ENCODE measurements at regions not wholly inside any gene's neighbourhood (a gene's known extent, or its start where the extent isn't known, plus 50 kb on each side); places are given as distances from the start of the nearest gene placed in this dataset.
A peak's percentile ranks its signal among the peaks of the same experiment; 100 is the strongest.
"Not testable (repeated sequence)": the region's sequence is repeated elsewhere in the genome, so short reads cannot be mapped to it uniquely, and the experiment has no call there.

DNA sequence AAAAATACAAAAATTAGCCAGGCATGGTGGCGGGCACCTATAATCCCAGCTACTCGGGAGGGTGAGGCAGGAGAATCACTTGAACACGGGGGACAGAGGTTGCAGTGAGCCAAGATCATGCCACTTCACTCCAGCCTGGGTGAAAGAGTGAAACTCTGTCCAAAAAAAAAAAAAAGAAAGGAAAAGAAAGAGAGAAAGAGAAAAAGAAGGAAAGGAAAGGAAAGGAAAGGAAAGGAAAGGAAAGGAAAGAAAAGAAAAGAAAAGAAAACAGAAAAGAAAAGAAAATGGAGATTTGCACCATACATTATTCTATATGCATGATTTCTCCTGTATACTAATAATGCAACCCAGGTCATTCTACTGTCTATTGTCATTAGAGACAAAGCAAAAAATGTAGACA is 421.5 kb downstream of the PCDH19 start:
- not testable (repeated sequence) for DNase-seq (ENCODE audit: low spot score)

DNA sequence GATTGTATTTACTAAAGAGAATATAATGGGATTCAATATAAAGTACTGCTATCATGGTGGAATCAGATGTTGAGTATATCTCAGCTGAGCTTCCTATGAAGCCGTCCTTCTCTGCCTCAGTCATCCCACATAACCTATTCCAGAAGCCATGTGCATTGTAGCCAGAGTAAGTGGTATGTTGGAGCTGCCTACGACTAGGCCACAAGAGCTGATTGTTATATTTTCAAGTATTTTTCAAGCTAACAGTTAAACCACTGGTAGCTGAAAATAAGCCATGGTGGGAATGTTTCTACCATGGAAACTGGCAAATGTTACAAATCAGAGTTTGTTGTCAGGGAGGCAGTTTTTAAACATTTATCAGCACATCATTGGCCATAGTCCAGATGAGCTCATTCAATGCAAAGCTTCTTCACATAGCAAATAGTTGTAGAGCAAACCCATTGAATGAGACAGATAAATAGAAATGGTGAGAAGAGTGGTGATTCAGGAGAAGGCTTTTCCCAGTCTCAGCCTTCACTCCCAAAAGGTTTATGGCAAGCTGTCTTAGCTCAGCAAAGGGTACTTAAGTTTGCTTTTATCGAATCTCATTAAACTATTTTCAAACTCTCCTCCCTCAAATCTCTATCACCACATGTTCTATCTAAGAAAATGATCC is 436.4 kb downstream of the PCDH19 start:
- DNase-seq (ENCODE audit: low spot score) = no peak
- in situ Hi-C loops (cut with HindIII; ENCODE audit: low sequenced_read_pairs) = no loop called here

More for the DNA sequence above, 421.5 kb downstream of the PCDH19 start:
- in situ Hi-C loops (cut with HindIII; ENCODE audit: low sequenced_read_pairs) = not testable (repeated sequence)

DNA sequence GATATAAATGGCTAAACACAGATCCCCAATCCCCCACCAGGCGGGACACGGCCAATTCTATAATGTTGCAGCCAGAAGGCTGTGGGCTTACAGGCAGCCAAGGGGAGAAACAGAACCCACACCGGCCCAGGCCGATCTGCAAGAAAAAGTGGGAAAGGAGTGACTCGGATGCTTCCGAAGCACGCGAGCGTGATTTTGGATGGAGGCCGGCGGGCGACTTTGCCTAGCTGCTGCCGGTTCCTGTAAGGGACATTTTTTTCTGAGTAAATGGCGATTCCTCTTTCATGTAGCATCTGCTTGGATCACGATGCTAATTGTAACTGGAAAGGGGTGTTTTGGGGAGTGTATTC is 470.2 kb downstream of the PCDH19 start:
- no peak for DNase-seq (ENCODE audit: low spot score)
- in situ Hi-C loops (cut with HindIII; ENCODE audit: low sequenced_read_pairs) = no loop called here

DNA sequence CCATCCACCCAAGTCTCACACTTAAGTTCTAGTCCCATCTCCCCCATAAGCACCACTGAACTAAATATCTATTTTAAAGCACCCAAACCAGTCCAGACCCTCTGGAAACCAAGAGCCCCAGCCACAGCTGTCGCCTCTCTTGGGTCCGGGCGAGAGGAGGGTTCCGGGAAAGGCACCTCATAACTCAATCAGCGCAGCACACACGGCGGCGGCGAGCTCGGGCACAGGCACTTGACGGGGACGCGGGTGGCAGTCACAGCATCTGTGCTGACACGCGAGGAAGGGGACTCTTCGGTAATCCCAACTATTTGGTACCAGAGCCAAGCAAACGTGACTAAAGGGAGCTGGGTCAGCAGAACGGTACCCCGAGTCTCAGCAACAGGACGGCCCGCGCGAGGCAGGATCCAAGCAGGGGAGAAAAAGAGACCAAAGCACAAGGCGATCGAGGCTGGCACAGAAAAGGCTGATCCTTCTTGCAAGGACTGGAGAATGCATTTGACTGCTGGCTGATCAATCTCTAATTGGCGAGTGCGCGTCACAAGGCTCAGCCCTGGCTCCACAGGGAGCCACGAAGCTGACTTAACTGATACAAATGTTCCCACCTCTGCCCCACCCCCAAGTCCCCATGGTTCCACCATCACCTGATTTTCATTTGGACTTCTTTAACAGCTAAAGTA is 470.7 kb downstream of the PCDH19 start:
- in situ Hi-C loops (cut with HindIII; ENCODE audit: low sequenced_read_pairs); DNase-seq (ENCODE audit: low spot score): not testable (repeated sequence)

DNA sequence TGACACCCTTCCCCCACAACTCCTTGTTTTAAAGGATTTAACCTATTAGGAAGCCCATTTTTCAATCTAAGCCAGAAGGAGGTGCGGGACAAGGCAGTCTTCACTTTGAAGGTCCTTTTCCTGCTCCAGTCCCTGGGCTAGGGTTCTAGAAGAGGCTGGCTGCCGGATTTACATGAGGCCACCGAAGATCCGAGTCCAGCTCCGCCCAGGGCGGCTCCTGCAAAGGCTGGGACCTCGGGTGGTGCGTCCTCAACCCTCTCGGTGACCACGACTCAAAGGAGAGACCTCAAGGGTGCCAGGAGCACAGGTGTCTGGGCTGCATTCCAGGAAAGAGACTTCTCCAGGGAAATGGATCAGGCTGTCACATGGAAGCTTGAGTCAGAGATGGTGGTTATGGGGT is 471.6 kb downstream of the PCDH19 start:
- in situ Hi-C loops (cut with HindIII; ENCODE audit: low sequenced_read_pairs) = no loop called here

DNA sequence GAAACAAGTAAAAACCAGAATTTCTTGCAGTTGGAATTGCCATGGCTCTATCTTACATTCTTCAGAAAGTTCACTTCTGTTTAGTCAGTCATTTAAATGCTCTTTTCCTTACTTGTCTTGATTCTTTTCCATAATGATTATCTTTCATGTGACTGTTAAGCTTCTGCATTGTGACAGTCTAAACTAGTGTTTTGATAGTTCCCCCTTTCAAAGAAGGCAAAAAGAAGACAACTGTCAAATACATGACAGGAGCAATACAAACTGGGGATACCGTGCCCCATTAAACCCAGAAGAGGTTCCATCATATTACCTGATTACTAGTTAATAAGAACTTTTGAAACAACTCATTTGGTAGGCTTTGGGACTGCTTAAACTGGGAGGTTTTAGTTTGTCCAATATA is 476.2 kb downstream of the PCDH19 start:
- in situ Hi-C loops (cut with HindIII; ENCODE audit: low sequenced_read_pairs) = no loop called here
- DNase-seq (ENCODE audit: low spot score) = no peak

More for the DNA sequence above, 471.6 kb downstream of the PCDH19 start:
- no peak for DNase-seq (ENCODE audit: low spot score)

DNA sequence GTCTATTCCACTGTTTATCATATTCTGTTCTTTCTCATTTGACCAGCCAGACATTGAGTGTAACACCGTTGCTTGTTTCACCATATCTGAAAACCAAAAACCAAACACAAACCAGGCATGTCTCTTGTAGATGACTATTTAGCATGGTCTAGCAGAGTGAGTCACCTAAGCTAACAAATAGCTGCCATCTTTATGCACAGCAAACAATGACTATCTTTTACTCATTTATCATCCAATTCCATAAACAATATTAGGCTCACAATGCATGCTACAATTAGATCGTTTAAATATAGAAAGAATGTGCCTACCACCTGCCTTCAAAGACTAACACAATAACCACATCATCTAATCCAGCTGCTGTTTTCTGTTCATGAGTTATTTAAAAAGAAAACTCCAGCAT is 495.4 kb downstream of the PCDH19 start:
- in situ Hi-C loops (cut with HindIII; ENCODE audit: low sequenced_read_pairs) = no loop called here
- no peak for DNase-seq (ENCODE audit: low spot score)

DNA sequence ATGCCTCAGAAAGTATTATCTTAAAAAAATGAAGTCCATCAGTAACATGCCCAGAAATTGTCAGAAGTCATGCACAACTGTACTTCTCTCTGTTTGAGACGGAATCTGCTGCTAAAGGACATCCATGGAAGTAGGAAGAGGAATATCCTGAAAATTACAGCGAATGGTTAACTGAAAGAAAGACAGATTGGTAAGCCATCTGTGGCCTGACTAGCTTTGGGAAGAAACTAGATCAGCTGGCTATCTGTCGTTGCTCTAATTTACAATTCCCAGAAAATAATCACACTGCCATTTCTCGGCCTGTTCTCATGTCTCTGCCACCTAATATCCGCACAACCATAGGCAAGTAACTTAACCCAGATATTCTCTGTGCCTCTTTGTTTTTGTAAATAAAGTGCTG is 496.5 kb downstream of the PCDH19 start:
- peak; percentile 2 for DNase-seq (ENCODE audit: low spot score)
- in situ Hi-C loops (cut with HindIII; ENCODE audit: low sequenced_read_pairs) = no loop called here

DNA sequence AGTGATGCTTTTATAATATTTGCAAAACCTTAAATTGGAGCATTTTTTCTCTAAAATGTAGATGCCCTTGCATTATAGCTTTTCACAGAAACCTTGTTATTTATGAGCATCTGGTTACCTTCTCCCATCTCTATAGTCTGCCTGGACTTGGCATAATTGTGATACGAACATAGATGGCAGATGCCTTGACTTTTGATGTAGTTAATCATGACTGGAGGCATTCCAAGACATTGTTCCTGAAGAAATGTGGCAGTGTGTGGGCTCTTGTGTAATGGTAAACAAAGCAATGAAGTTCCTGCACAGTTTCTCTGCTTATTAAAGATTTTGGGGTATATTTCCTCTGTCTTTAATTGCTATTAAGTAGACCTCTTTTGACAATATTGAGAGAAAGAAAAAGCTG is 500.1 kb downstream of the PCDH19 start:
- in situ Hi-C loops (cut with HindIII; ENCODE audit: low sequenced_read_pairs) = no loop called here
- no peak for DNase-seq (ENCODE audit: low spot score)

DNA sequence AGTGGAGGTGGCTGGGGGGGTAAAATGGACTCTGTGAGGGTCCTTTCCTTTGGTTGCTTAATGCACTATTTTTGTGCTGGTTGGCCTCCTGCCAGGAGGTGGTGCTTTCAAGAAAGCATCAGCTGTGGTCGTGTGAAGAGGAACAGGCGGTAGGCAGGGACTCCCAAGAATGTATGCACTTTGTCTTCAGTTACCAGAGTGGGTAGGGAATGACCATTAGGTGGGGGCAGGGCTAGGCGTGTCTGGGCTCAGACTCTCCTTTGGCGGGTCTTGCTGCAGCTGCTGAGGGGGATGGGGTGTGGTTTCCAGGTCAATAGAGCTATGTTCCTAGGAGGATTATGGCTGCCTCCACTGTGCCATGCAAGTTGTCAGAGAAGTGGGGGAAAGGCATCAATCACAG is 509.0 kb downstream of the PCDH19 start:
- in situ Hi-C loops (cut with HindIII; ENCODE audit: low sequenced_read_pairs) = no loop called here
- DNase-seq (ENCODE audit: low spot score) = no peak

DNA sequence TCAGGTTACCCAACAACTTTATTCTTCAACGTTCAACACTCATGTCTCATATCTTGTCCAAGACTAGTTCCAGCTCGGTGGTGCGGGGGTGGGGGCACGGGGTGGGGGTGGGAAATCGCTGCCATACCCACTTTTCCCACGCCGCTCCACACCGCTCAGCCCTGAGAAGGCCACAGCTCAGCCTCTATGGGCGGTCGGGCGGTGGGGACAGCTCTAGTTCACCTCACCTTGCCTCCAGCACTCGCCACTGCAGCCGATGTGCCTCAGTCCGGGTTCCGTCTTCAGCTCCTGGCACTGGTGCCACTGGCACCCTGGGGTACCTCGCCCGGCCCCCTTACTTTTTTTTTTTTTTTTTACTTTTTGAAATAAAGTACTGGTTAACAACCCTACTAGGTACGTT is 522.2 kb downstream of the PCDH19 start:
- in situ Hi-C loops (cut with HindIII; ENCODE audit: low sequenced_read_pairs) = no loop called here
- no peak for DNase-seq (ENCODE audit: low spot score)

DNA sequence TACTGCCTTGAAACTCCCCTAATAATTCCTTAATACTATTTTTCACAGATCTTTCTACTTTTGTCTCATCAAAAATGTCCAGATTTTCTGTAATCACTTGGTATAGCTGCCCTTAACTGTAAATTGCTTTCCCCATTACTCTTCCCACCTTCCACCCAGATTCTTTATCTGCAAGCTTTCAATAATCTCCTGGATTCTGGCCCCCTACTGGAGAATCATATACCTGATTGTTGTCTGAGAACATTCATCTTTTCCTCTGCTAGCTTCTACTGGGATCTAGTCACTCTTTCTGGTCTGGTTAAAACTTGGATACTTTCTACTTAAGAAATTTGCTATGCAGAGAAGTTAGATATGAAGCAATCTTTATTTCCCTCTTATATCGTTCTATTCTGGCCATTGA is 552.6 kb downstream of the PCDH19 start:
- DNase-seq (ENCODE audit: low spot score) = no peak
- in situ Hi-C loops (cut with HindIII; ENCODE audit: low sequenced_read_pairs) = no loop called here

DNA sequence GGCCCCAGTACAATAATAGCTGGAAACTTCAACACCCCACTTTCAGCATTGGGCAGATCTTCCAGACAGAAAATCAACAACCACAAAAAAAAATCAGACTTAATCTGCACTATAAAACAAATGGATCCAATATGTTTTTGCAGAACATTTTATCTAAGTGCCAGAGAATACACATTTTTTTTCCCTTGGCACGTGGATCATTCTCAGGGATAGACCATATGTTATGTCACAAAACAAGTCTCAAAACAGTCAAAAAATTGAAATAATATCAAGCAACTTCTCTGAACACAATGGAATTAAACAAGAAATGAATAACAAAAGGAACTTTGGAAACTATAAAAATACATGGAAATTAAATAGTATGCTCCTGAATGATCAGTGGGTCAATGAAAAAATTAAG is 576.3 kb downstream of the PCDH19 start:
- in situ Hi-C loops (cut with HindIII; ENCODE audit: low sequenced_read_pairs) = no loop called here
- no peak for DNase-seq (ENCODE audit: low spot score)

DNA sequence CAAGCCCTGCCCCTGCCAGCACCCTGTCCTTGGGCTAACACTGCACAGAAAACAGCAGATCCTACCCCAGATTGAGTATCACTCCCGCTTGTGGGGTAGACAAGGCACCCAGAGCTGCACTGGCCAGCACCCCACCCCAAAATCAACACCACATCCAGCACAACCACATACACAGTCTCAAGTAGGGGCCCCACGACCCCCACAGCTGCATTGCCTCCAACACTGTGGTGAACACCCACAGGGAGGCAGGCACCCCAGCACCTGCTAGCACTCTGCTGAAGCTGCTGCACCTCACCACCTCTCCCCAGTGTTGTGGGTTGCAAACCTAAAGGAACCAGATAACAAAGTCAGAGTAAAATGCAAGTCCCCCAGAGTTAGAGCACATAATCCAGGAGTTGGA is 589.9 kb downstream of the PCDH19 start:
- in situ Hi-C loops (cut with HindIII; ENCODE audit: low sequenced_read_pairs) = no loop called here
- no peak for DNase-seq (ENCODE audit: low spot score)

DNA sequence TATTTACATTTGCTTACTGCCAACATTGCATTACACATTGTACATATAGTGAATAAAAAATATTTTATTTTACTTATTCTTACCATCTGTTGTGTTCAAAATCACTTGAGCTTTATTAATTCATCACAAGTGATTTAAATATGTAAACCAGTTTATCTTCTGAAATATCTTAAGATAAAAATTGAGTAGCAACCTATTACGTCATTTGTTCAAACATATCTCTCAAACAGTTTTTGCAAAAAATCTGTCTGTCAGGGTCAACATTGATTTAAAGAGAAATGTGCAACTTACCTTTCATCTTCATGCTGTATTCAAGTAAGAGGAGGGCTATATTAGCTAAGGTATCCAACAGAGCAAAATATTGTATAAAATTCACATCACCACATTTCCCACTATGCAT is 610.1 kb downstream of the PCDH19 start:
- no peak for DNase-seq (ENCODE audit: low spot score)
- in situ Hi-C loops (cut with HindIII; ENCODE audit: low sequenced_read_pairs) = no loop called here

DNA sequence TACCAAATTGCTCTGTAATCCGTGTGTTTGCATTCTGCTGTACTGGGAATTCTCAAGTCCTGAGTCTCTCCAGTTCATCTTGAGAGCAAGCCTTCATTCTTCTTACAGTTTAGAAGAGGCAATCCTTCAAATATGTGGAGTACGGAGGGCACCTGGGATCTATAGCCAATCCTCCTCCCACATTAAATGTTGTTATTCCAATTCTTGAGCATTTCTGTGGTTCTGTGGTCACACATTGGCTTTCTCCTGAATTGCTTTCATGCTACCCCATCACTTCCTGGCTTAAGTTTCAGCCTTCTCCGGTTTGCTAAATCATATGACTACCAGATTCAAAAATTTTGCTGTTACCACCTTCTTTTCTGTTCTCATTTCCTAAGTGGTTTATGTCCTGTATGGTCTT is 611.1 kb downstream of the PCDH19 start:
- DNase-seq (ENCODE audit: low spot score) = no peak
- in situ Hi-C loops (cut with HindIII; ENCODE audit: low sequenced_read_pairs) = no loop called here

DNA sequence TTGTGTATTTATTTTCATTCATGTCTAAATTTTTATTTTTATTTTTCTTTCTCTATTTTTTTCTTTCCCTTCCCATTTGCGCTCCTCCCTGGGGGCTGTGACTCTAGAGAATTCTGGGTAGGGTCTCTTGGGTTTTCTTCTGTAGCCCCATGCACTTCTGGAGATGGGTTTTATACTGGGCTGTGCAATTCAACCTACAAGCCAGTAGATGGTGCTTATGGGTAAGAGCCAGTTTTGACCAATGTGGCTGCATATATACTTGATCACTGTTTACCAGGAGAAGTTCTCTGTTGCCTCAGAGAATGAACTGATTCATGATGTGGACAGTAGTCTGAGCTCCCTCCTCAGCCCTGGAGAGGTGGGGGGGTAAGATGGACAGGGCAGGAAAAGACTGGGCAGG is 614.6 kb downstream of the PCDH19 start:
- DNase-seq (ENCODE audit: low spot score) = no peak
- in situ Hi-C loops (cut with HindIII; ENCODE audit: low sequenced_read_pairs) = no loop called here

DNA sequence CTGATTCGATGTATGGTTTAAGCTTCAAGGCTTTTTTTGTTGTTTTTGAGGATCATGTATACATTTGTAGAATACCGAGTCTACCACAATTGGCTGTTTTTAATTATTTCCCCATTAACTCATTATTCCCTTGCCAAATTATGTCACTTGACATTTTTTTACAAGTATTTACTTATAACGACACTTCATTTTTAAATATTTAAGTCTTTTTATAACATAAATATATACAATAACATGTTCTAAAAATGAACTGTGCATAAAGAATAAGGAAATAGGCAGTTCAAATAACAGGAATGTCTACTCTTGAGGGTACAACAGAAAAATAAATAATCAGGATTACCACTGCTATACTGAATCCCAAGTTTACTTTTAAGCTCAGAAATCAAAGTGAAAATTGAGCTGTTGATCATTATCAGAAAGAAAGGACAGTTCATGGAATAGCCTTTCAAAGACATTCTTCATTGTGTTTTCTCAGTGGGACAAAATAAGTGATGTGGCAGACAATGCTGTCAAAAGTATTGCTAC is 627.5 kb downstream of the PCDH19 start:
- in situ Hi-C loops (cut with HindIII; ENCODE audit: low sequenced_read_pairs) = no loop called here
- no peak for DNase-seq (ENCODE audit: low spot score)

DNA sequence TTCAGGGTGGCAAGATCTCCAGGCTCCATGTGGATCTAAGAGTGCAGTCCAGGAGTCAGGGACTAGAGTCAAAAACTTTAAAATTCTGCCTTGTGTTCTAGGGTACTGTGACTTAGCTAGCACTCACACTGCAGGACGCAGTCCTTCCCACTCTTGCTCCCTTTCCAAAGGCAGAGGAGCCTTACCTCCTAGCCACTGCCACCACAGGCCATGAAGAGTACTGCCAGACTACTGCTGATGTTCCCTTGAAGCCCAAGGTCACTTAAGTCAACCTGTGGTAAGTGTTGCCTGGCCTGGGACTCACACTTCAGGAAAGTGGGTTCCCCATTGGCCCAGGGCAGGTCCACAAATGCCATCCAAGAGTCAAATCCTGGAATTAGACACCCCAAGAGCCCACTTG is 632.2 kb downstream of the PCDH19 start:
- DNase-seq (ENCODE audit: low spot score) = no peak

DNA sequence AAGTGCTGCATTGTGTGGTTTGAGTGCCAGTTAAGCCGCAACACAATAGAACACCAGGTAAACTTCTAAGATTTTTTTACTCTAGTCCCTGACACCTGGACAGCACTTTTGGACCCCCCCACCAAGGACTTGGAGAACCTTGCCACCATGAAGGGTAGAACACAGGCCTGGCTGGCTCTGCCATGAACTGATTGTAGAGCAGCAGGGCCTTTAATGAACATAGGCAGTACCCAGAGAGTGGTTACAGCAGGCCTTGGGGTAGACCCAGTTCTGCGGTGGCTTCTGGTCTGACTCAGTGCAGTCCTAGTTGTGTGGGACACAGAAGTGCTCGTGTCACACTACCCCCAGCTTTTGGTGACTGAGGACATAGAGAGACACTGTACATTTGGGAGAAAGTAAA is 648.3 kb downstream of the PCDH19 start:
- no peak for DNase-seq (ENCODE audit: low spot score)
- in situ Hi-C loops (cut with HindIII; ENCODE audit: low sequenced_read_pairs) = no loop called here

More for the DNA sequence above, 632.2 kb downstream of the PCDH19 start:
- in situ Hi-C loops (cut with HindIII; ENCODE audit: low sequenced_read_pairs) = no loop called here

DNA sequence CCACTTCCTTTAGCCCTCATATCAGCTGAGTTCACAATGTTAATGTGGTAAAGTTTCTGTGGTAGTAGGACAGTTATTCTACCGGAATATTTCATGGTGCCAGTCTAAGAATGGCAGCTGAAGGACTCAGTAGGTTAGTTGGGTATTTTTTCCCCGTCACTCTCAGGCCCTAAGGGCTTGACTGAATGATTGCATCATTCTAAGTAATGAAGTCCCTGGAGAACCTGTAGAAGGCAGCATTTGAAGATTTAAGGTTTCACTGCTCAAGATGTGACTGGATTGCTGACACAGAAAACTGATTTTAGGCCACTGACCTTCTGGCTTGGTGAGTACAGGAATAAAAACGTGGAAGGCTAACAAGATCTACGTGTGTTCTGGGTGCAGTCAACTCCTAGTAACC is 657.3 kb downstream of the PCDH19 start:
- no peak for DNase-seq (ENCODE audit: low spot score)
- in situ Hi-C loops (cut with HindIII; ENCODE audit: low sequenced_read_pairs) = no loop called here

Data from G401 (cell line).